Activated naive CD8-positive, alpha-beta T cell (primary cell): ENCODE measurements at regions not wholly inside any gene's neighbourhood (a gene's known extent, or its start where the extent isn't known, plus 50 kb on each side); places are given as distances from the start of the nearest gene placed in this dataset.

Source experiments
- H3K27ac Mint-ChIP-seq: one replicate; pipeline ENCODE4 v1.8.0; 2021; ENCODE audit warnings: mixed read lengths
- H3K27me3 Mint-ChIP-seq: one replicate; pipeline ENCODE4 v1.8.0; 2021; ENCODE audit warnings: mixed read lengths
- H3K36me3 Mint-ChIP-seq: one replicate; pipeline ENCODE4 v1.8.0; 2021; ENCODE audit warnings: mixed read lengths
- H3K4me1 Mint-ChIP-seq: one replicate; pipeline ENCODE4 v1.8.0; 2021; ENCODE audit warnings: low read depth, mixed read lengths
- H3K4me3 Mint-ChIP-seq: one replicate; pipeline ENCODE4 v1.8.0; 2021; ENCODE audit warnings: mild to moderate bottlenecking, mixed read lengths
- H3K9me3 Mint-ChIP-seq: one replicate; pipeline ENCODE4 v1.8.0; 2021; ENCODE audit warnings: low read depth, mixed read lengths

GRCh38 chr1:95437011-95437410, 203.0 kb downstream of the RWDD3 start:
- Mint-ChIP-seq H3K27me3 (no peaks in the 10 kb centered on the region), H3K27ac (no peak overlapping the region), H3K36me3 (no peaks in the 10 kb centered on the region), H3K4me3 (no peak overlapping the region), H3K9me3 (peaks cover 4% of the 10 kb centered on the region), H3K4me1 (no peaks in the 10 kb centered on the region)

- H3K4me1 Mint-ChIP-seq: no peaks in the 10 kb centered on the region
- H3K27me3 Mint-ChIP-seq: no peaks in the 10 kb centered on the region
- H3K27ac Mint-ChIP-seq: no peak overlapping the region
- H3K36me3 Mint-ChIP-seq: no peaks in the 10 kb centered on the region
- peaks cover 4% of the 10 kb centered on the region for H3K9me3 Mint-ChIP-seq
- H3K4me3 Mint-ChIP-seq: no peak overlapping the region
Observed at GRCh38 chr1:95437781-95438180, 203.8 kb downstream of the RWDD3 start.

- Mint-ChIP-seq H3K4me1 (no peaks in the 10 kb centered on the region), H3K9me3 (peaks cover 4% of the 10 kb centered on the region), H3K27ac (no peak overlapping the region), H3K4me3 (no peak overlapping the region), H3K27me3 (no peaks in the 10 kb centered on the region), H3K36me3 (no peaks in the 10 kb centered on the region)
Observed at GRCh38 chr1:95438218-95438948, 204.4 kb downstream of the RWDD3 start.

GRCh38 chr1:95440511-95440910, 206.5 kb downstream of the RWDD3 start:
- Mint-ChIP-seq H3K27ac (no peak overlapping the region), H3K4me1 (no peaks in the 10 kb centered on the region), H3K4me3 (no peak overlapping the region), H3K36me3 (no peaks in the 10 kb centered on the region), H3K9me3 (peaks cover 8% of the 10 kb centered on the region), H3K27me3 (no peaks in the 10 kb centered on the region)

- Mint-ChIP-seq H3K27ac (no peak overlapping the region), H3K27me3 (peaks cover 2% of the 10 kb centered on the region), H3K4me1 (no peaks in the 10 kb centered on the region), H3K36me3 (no peaks in the 10 kb centered on the region), H3K4me3 (no peak overlapping the region), H3K9me3 (peaks cover 8% of the 10 kb centered on the region)
Observed at GRCh38 chr1:95449516-95449915, 215.5 kb downstream of the RWDD3 start.

- Mint-ChIP-seq H3K4me3 (no peak overlapping the region), H3K27me3 (peaks cover 2% of the 10 kb centered on the region), H3K4me1 (no peaks in the 10 kb centered on the region), H3K27ac (no peak overlapping the region), H3K36me3 (no peaks in the 10 kb centered on the region), H3K9me3 (peaks cover 6% of the 10 kb centered on the region)
Observed at GRCh38 chr1:95451054-95451453, 217.0 kb downstream of the RWDD3 start.

GRCh38 chr1:95451904-95452303, 217.9 kb downstream of the RWDD3 start:
- no peaks in the 10 kb centered on the region for H3K36me3 Mint-ChIP-seq
- no peak overlapping the region for H3K27ac Mint-ChIP-seq
- H3K27me3 Mint-ChIP-seq: peaks cover 2% of the 10 kb centered on the region
- no peaks in the 10 kb centered on the region for H3K4me1 Mint-ChIP-seq
- no peak overlapping the region for H3K4me3 Mint-ChIP-seq
- H3K9me3 Mint-ChIP-seq: peaks cover 6% of the 10 kb centered on the region

GRCh38 chr1:95453053-95453452, 219.0 kb downstream of the RWDD3 start:
- Mint-ChIP-seq H3K4me3 (no peak overlapping the region), H3K27me3 (peaks cover 2% of the 10 kb centered on the region), H3K36me3 (no peaks in the 10 kb centered on the region), H3K4me1 (no peaks in the 10 kb centered on the region), H3K27ac (no peak overlapping the region), H3K9me3 (peaks cover 6% of the 10 kb centered on the region)

GRCh38 chr1:95467036-95467435, 233.0 kb downstream of the RWDD3 start:
- no peaks in the 10 kb centered on the region for H3K4me1 Mint-ChIP-seq
- H3K27ac Mint-ChIP-seq: no peak overlapping the region
- H3K9me3 Mint-ChIP-seq: peaks cover 10% of the 10 kb centered on the region
- H3K36me3 Mint-ChIP-seq: no peaks in the 10 kb centered on the region
- no peaks in the 10 kb centered on the region for H3K27me3 Mint-ChIP-seq
- no peak overlapping the region for H3K4me3 Mint-ChIP-seq

GRCh38 chr1:95475686-95476457, 241.9 kb downstream of the RWDD3 start:
- Mint-ChIP-seq H3K4me3 (no peak overlapping the region), H3K27me3 (peaks cover 3% of the 10 kb centered on the region), H3K36me3 (no peaks in the 10 kb centered on the region), H3K9me3 (peaks cover 4% of the 10 kb centered on the region), H3K4me1 (no peaks in the 10 kb centered on the region), H3K27ac (no peak overlapping the region)

GRCh38 chr1:95496307-95496706, 262.3 kb downstream of the RWDD3 start:
- H3K4me1 Mint-ChIP-seq: no peaks in the 10 kb centered on the region
- H3K27ac Mint-ChIP-seq: no peak overlapping the region
- H3K27me3 Mint-ChIP-seq: no peaks in the 10 kb centered on the region
- H3K36me3 Mint-ChIP-seq: no peaks in the 10 kb centered on the region
- H3K9me3 Mint-ChIP-seq: no peaks in the 10 kb centered on the region
- no peak overlapping the region for H3K4me3 Mint-ChIP-seq

GRCh38 chr1:95496773-95497172, 262.8 kb downstream of the RWDD3 start:
- no peak overlapping the region for H3K27ac Mint-ChIP-seq
- no peaks in the 10 kb centered on the region for H3K9me3 Mint-ChIP-seq
- H3K4me3 Mint-ChIP-seq: no peak overlapping the region
- H3K4me1 Mint-ChIP-seq: no peaks in the 10 kb centered on the region
- no peaks in the 10 kb centered on the region for H3K36me3 Mint-ChIP-seq
- no peaks in the 10 kb centered on the region for H3K27me3 Mint-ChIP-seq

- Mint-ChIP-seq H3K4me3 (no peak overlapping the region), H3K9me3 (no peaks in the 10 kb centered on the region), H3K27me3 (no peaks in the 10 kb centered on the region), H3K36me3 (no peaks in the 10 kb centered on the region), H3K4me1 (no peaks in the 10 kb centered on the region), H3K27ac (no peak overlapping the region)
Observed at GRCh38 chr1:95497566-95497965, 263.6 kb downstream of the RWDD3 start.

- Mint-ChIP-seq H3K27ac (no peak overlapping the region), H3K27me3 (no peaks in the 10 kb centered on the region), H3K4me1 (no peaks in the 10 kb centered on the region), H3K4me3 (no peak overlapping the region), H3K36me3 (no peaks in the 10 kb centered on the region), H3K9me3 (no peaks in the 10 kb centered on the region)
Observed at GRCh38 chr1:95503278-95504030, 269.4 kb downstream of the RWDD3 start.

GRCh38 chr1:95504321-95504720, 270.3 kb downstream of the RWDD3 start:
- Mint-ChIP-seq H3K9me3 (no peaks in the 10 kb centered on the region), H3K36me3 (no peaks in the 10 kb centered on the region), H3K4me1 (no peaks in the 10 kb centered on the region), H3K4me3 (no peak overlapping the region), H3K27me3 (no peaks in the 10 kb centered on the region), H3K27ac (no peak overlapping the region)
